Astrocyte (in vitro differentiated cells and primary cell): ENCODE measurements at regions not wholly inside any gene's neighbourhood (a gene's known extent, or its start where the extent isn't known, plus 50 kb on each side); places are given as distances from the start of the nearest gene placed in this dataset.

Experiments
- DNase-seq: peaks from one replicate; pipeline ENCODE4 v3.0.0-alpha.2; 2010; ENCODE audit warnings: low read depth
- FAIRE-seq: peaks from 2 replicates; lab custom pipeline; 2011; peaks lifted over from hg19 to GRCh38; lab: Jason Lieb, UNC
- H2AFZ ChIP-seq: 2 replicates; pipeline ENCODE4 v1.6.0; 2012; ENCODE audit warnings: low read depth, low read length, inconsistent platforms
- H3K27ac ChIP-seq: 2 replicates; pipeline ENCODE4 v1.5.1; 2011; ENCODE audit warnings: low read depth, low read length, inconsistent platforms
- H3K27me3 ChIP-seq: 2 replicates; pipeline ENCODE4 v1.6.0; 2011; ENCODE audit warnings: low read length, inconsistent platforms; ENCODE audit not compliant: insufficient read depth
- H3K36me3 ChIP-seq: 2 replicates; pipeline ENCODE4 v1.5.1; 2011; ENCODE audit warnings: low read length, inconsistent platforms; ENCODE audit not compliant: insufficient read depth
- H3K4me1 ChIP-seq: 2 replicates; pipeline ENCODE4 v1.5.1; 2011; ENCODE audit warnings: low read length, inconsistent platforms; ENCODE audit not compliant: insufficient read depth
- H3K4me2 ChIP-seq: 2 replicates; pipeline ENCODE4 v1.6.0; 2012; ENCODE audit warnings: low read length, inconsistent platforms
- H3K4me3 ChIP-seq: 2 replicates; pipeline ENCODE4 v1.5.1; 2011; ENCODE audit warnings: low read depth, mild to moderate bottlenecking, low read length, inconsistent platforms; ENCODE audit not compliant: insufficient read depth
- H3K79me2 ChIP-seq: 2 replicates; pipeline ENCODE4 v1.6.0; 2012; ENCODE audit warnings: mild to moderate bottlenecking, low read length, inconsistent platforms; ENCODE audit not compliant: insufficient read depth
- H3K9ac ChIP-seq: 2 replicates; pipeline ENCODE4 v1.6.0; 2012; ENCODE audit warnings: mild to moderate bottlenecking, low read length, inconsistent platforms
- H3K9me3 ChIP-seq: 2 replicates; pipeline ENCODE4 v1.5.1; 2012; ENCODE audit warnings: low read depth, mild to moderate bottlenecking, low read length, inconsistent platforms; ENCODE audit not compliant: insufficient read depth
- H4K20me1 ChIP-seq: 2 replicates; pipeline ENCODE4 v1.6.0; 2012; ENCODE audit warnings: low read length, inconsistent platforms; ENCODE audit not compliant: insufficient read depth
- H3K27ac Mint-ChIP-seq: one replicate; pipeline ENCODE4 v1.8.0; 2021; ENCODE audit warnings: mild to moderate bottlenecking, mixed read lengths; ENCODE audit not compliant: unreplicated experiment
- H3K27me3 Mint-ChIP-seq: one replicate; pipeline ENCODE4 v1.8.0; 2021; ENCODE audit warnings: low read depth, mixed read lengths; ENCODE audit not compliant: unreplicated experiment
- H3K36me3 Mint-ChIP-seq: one replicate; pipeline ENCODE4 v1.8.0; 2021; ENCODE audit warnings: low read depth, mixed read lengths; ENCODE audit not compliant: unreplicated experiment
- H3K4me1 Mint-ChIP-seq: one replicate; pipeline ENCODE4 v1.8.0; 2021; ENCODE audit warnings: low read depth, mixed read lengths; ENCODE audit not compliant: unreplicated experiment
- H3K4me3 Mint-ChIP-seq: one replicate; pipeline ENCODE4 v1.8.0; 2021; ENCODE audit warnings: mild to moderate bottlenecking, moderate library complexity, mixed read lengths; ENCODE audit not compliant: unreplicated experiment
- H3K9me3 Mint-ChIP-seq: one replicate; pipeline ENCODE4 v1.8.0; 2021; ENCODE audit warnings: mild to moderate bottlenecking, mixed read lengths; ENCODE audit not compliant: unreplicated experiment
- EZH2 ChIP-seq: IDR thresholded peaks from 2 replicates; pipeline ENCODE4 v1.6.1; 2012; ENCODE audit warnings: mild to moderate bottlenecking, low read length, inconsistent platforms; ENCODE audit not compliant: insufficient read depth
- TF ChIP-seq, protein P1 (sequence below): IDR thresholded peaks from 2 replicates; pipeline ENCODE4 v1.5.1; 2011; ENCODE audit warnings: low read depth, mild to moderate bottlenecking, inconsistent platforms, low read length, moderate library complexity; ENCODE audit not compliant: insufficient read depth

DNA sequence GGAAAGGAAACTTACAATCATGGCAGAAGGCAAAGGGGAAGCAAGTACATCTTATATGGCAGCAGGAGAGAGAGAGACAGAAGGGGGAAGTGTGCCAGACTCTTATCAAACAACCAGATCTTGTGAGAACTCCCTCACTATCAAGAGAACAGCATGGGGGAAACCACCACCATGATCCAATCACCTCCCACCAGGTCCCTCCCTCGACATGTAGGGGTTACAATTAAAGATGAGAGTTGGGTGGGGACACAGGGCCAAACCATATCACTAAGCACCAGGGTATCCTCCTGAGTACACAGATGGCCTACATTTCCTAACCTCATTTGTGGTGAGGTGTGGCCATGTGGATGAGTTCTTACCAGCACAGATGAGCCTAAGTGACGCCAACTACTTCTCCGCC is 348.6 kb upstream of the ZFHX3 start:
- peaks cover 4% of the 10 kb centered on the region for H3K4me1 Mint-ChIP-seq
- H2AFZ ChIP-seq: no peak overlapping the region
- no peaks in the 10 kb centered on the region for H4K20me1 ChIP-seq
- H3K79me2 ChIP-seq: no peaks in the 10 kb centered on the region
- no peak overlapping the region for H3K27ac ChIP-seq
- no peak overlapping the region for H3K9ac ChIP-seq
- H3K36me3 ChIP-seq: no peaks in the 10 kb centered on the region
- H3K9me3 ChIP-seq: no peaks in the 10 kb centered on the region
- H3K27me3 ChIP-seq: no peaks in the 10 kb centered on the region
- no peak overlapping the region for H3K27ac Mint-ChIP-seq
- H3K4me3 ChIP-seq: no peak overlapping the region
- no peak overlapping the region for H3K4me2 ChIP-seq
- no peaks in the 10 kb centered on the region for H3K27me3 Mint-ChIP-seq
- peaks cover 3% of the 10 kb centered on the region for H3K9me3 Mint-ChIP-seq
- H3K36me3 Mint-ChIP-seq: no peaks in the 10 kb centered on the region
- TF ChIP-seq, protein P1, sequence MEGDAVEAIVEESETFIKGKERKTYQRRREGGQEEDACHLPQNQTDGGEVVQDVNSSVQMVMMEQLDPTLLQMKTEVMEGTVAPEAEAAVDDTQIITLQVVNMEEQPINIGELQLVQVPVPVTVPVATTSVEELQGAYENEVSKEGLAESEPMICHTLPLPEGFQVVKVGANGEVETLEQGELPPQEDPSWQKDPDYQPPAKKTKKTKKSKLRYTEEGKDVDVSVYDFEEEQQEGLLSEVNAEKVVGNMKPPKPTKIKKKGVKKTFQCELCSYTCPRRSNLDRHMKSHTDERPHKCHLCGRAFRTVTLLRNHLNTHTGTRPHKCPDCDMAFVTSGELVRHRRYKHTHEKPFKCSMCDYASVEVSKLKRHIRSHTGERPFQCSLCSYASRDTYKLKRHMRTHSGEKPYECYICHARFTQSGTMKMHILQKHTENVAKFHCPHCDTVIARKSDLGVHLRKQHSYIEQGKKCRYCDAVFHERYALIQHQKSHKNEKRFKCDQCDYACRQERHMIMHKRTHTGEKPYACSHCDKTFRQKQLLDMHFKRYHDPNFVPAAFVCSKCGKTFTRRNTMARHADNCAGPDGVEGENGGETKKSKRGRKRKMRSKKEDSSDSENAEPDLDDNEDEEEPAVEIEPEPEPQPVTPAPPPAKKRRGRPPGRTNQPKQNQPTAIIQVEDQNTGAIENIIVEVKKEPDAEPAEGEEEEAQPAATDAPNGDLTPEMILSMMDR: no peak
- no peak for TF ChIP-seq EZH2
- no peak for DNase-seq
- no peaks in the 10 kb centered on the region for H3K4me1 ChIP-seq
- no peak overlapping the region for H3K4me3 Mint-ChIP-seq
- no peak for FAIRE-seq

DNA sequence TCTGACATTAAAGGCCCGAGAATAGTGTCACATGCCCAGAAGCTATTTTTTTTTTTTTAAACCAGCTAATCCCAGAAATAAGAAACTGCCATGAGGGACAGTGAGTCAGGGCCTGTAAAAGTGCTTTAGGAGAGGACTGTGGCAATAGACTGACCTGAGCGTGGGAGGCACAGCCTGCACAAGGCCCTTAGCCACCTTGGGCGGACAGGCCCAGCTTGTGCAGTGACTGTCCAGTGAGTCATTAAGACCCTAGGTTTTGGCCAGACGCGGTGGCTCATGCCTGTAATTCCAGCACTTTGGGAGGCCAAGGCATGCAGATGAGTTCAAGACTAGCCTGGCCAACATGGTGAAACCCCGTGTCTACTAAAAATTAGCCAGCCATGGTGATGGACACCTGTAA is 343.0 kb upstream of the ZFHX3 start:
- FAIRE-seq: no peak
- Histone ChIP-seq H2AFZ (no peak overlapping the region), H3K4me2 (no peak overlapping the region), H3K9me3 (no peaks in the 10 kb centered on the region), H3K36me3 (no peaks in the 10 kb centered on the region), H3K4me1 (no peaks in the 10 kb centered on the region), H3K27me3 (no peaks in the 10 kb centered on the region), H3K4me3 (no peak overlapping the region), H3K79me2 (no peaks in the 10 kb centered on the region), H3K9ac (no peak overlapping the region), H3K27ac (no peak overlapping the region), H4K20me1 (no peaks in the 10 kb centered on the region)
- Mint-ChIP-seq H3K27ac (peak overlapping the region; percentile 16), H3K9me3 (no peaks in the 10 kb centered on the region), H3K27me3 (peaks cover 2% of the 10 kb centered on the region), H3K36me3 (no peaks in the 10 kb centered on the region), H3K4me3 (no peak overlapping the region), H3K4me1 (peaks cover 8% of the 10 kb centered on the region)
- peak; percentile 71 for DNase-seq
- TF ChIP-seq EZH2: no peak
- TF ChIP-seq, protein P1: no peak

- H3K9ac ChIP-seq: no peak overlapping the region
- FAIRE-seq: no peak
- H3K27ac ChIP-seq: no peak overlapping the region
Measured at GRCh38 chr16:73390491-73390890, 342.6 kb upstream of the ZFHX3 start.

More at GRCh38 chr16:73390491-73390890, 342.6 kb upstream of the ZFHX3 start:
- Histone ChIP-seq H4K20me1 (no peaks in the 10 kb centered on the region), H3K4me2 (no peak overlapping the region), H3K36me3 (no peaks in the 10 kb centered on the region), H3K27me3 (no peaks in the 10 kb centered on the region), H3K9me3 (no peaks in the 10 kb centered on the region), H3K4me3 (no peak overlapping the region), H3K4me1 (no peaks in the 10 kb centered on the region), H2AFZ (no peak overlapping the region), H3K79me2 (no peaks in the 10 kb centered on the region)
- Mint-ChIP-seq H3K4me1 (peaks cover 12% of the 10 kb centered on the region), H3K27ac (peak overlapping the region; percentile 16), H3K36me3 (no peaks in the 10 kb centered on the region), H3K27me3 (peaks cover 2% of the 10 kb centered on the region), H3K4me3 (no peak overlapping the region), H3K9me3 (no peaks in the 10 kb centered on the region)
- DNase-seq: no peak
- TF ChIP-seq EZH2: no peak
- TF ChIP-seq, protein P1: no peak
